Esophagus muscularis mucosa (tissue), 4 donors: ENCODE measurements at regions not wholly inside any gene's neighbourhood (a gene's known extent, or its start where the extent isn't known, plus 50 kb on each side); places are given as distances from the start of the nearest gene placed in this dataset.

Experiments
- DNase-seq: peaks from one replicate; pipeline ENCODE4 v3.0.0-alpha.2; 2017; ENCODE audit errors: extremely low spot score
- H3K27ac ChIP-seq, 4 donors: fragments of 200-600 bp; sonication (generic); replicated peaks in 1 of 4; 1 replicate in 3 of 4; 2 replicates in 1 of 4; pipeline ENCODE4 v1.5.1; 2016 to 2019; ENCODE audit warnings: mild to moderate bottlenecking in 1 of 4
- H3K27me3 ChIP-seq, 4 donors: fragments of 200-600 bp; sonication (generic); one replicate each; pipeline versions ENCODE4 v1.5.1 to v1.6.0; 2016 to 2019
- H3K36me3 ChIP-seq, 4 donors: fragments of 200-600 bp; sonication (generic); one replicate each; pipeline ENCODE4 v1.5.1; 2016 to 2019
- H3K4me1 ChIP-seq, 4 donors: fragments of 200-600 bp; sonication (generic); one replicate each; pipeline ENCODE4 v1.5.1; 2016 to 2019
- H3K4me3 ChIP-seq, 4 donors: fragments of 200-600 bp; sonication (generic); 1 replicate in 2 of 4; 2 replicates in 2 of 4; pipeline ENCODE4 v1.5.1; 2016 to 2019; ENCODE audit warnings: mild to moderate bottlenecking in 4 of 4, moderate library complexity in 1 of 4
- H3K9me3 ChIP-seq, 4 donors: fragments of 200-600 bp; sonication (generic); 1 replicate in 3 of 4; 2 replicates in 1 of 4; pipeline ENCODE4 v1.5.1; 2016 to 2019
- EP300 ChIP-seq: sonication (generic); formaldehyde crosslinking; IDR thresholded peaks from one replicate; pipeline ENCODE4 v1.6.1; 2017; ENCODE audit warnings: antibody characterized with exemption
- POLR2A ChIP-seq: fragments of 450-650 bp; IDR thresholded peaks from one replicate; pipeline ENCODE4 v1.6.1; 2017; ENCODE audit warnings: antibody characterized with exemption, moderate library complexity, mild to moderate bottlenecking, low read depth
- POLR2AphosphoS5 ChIP-seq, 2 donors: sonication (generic); formaldehyde crosslinking; IDR thresholded peaks; one replicate each; pipeline ENCODE4 v1.6.1; 2017; ENCODE audit warnings: antibody characterized with exemption in 2 of 2
- WGBS: methylation state at CpG from one replicate; pipeline ENCODE4 v1.1.5; 2018; 5-methylcytosine and 5-hydroxymethylcytosine counted together
- intact Hi-C: fragments of 100-400 bp; cut with DNase I; formaldehyde crosslinking; loops from one replicate; pipeline ENCODE4 v1.15.1; 2023
- TF ChIP-seq, protein P1 (sequence below), 3 experiments: fragments of 200-600 bp in 2 of 3; fragments of 450-650 bp in 1 of 3; sonication (generic) in 2 of 3; IDR thresholded peaks; one replicate each; pipeline ENCODE4 v1.5.1; 2017 to 2019; ENCODE audit warnings: antibody characterized with exemption in 3 of 3, mild to moderate bottlenecking in 2 of 3, moderate library complexity in 1 of 3

DNA sequence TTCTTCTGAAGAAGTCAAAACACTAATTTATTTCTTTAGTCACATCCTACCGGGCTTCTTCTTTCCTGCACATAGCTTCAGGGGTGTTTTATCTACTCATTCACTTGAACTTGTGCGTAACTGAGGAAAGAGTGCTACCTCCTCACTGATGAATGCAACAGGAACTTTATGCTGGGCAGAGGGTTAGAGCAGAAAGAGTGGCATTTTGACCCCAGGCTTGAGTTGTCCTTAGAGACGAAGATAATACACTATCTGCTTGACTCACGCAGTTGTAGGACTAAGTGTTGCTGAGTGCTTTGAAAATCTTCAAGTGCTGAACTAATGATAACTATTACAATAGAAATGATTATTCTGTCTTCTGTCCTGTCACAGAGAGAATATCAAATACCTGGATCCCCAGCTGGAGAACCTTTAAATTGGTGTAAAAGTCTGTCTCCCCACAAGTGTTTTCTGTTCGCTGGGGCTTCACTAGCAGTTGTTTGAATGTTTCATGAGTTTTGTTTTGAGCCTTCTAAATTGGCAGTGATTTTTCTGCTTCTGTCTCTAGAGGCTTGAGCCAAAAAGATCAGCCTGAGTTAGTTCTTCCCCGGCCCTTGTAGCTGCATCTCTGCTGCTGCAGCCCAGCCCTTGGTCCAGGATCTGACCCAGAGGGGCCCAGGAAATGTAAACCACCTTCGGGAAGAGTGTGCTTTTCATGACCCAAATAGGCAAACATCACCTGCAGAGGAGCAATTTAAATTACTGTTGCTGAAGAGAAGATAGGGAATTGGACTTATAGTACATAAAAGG, 86.3 kb upstream of the LGALSL start:
- H3K4me3 ChIP-seq = no peak overlapping the region
- no peaks in the 10 kb centered on the region for H3K27me3 ChIP-seq
- H3K27ac ChIP-seq = no peak overlapping the region
- no peaks in the 10 kb centered on the region for H3K4me1 ChIP-seq
- TF ChIP-seq, protein P1, sequence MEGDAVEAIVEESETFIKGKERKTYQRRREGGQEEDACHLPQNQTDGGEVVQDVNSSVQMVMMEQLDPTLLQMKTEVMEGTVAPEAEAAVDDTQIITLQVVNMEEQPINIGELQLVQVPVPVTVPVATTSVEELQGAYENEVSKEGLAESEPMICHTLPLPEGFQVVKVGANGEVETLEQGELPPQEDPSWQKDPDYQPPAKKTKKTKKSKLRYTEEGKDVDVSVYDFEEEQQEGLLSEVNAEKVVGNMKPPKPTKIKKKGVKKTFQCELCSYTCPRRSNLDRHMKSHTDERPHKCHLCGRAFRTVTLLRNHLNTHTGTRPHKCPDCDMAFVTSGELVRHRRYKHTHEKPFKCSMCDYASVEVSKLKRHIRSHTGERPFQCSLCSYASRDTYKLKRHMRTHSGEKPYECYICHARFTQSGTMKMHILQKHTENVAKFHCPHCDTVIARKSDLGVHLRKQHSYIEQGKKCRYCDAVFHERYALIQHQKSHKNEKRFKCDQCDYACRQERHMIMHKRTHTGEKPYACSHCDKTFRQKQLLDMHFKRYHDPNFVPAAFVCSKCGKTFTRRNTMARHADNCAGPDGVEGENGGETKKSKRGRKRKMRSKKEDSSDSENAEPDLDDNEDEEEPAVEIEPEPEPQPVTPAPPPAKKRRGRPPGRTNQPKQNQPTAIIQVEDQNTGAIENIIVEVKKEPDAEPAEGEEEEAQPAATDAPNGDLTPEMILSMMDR (IDR thresholded peaks at IDR 0.05) = no peak
- TF ChIP-seq EP300 = no peak
- TF ChIP-seq POLR2A = no peak
- no peak for TF ChIP-seq POLR2AphosphoS5 (IDR thresholded peaks at IDR 0.05)
- intact Hi-C loops = no loop called here
- no peaks in the 10 kb centered on the region for H3K9me3 ChIP-seq
- no peaks in the 10 kb centered on the region for H3K36me3 ChIP-seq
- 53% methylated on average over 7 of the region's 7 CpGs for WGBS
- DNase-seq = no peak

DNA sequence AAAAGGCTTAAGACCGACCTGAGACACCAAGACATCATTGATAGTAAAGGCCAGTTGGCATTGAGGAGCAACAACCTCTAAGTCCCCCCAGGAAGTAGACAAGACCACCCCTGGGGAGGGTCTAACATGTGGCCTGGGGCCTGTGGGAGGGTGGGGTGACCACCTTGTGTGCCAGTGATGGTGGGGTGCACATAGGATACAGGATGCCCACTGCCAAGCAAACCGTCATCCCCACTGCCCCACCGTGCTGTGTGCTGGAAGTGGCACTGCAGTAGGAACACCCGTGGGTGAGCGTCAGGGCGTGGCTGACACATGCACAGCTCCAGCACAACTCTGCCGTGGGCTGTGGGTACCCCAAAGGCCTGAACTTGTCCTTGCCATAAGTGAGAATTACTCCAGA, 84.3 kb upstream of the LGALSL start:
- WGBS = 98% methylated on average over 7 of the region's 7 CpGs
- intact Hi-C loops = no loop called here
- no peak for TF ChIP-seq POLR2A
- TF ChIP-seq, protein P1 (IDR thresholded peaks at IDR 0.05) = no peak

DNA sequence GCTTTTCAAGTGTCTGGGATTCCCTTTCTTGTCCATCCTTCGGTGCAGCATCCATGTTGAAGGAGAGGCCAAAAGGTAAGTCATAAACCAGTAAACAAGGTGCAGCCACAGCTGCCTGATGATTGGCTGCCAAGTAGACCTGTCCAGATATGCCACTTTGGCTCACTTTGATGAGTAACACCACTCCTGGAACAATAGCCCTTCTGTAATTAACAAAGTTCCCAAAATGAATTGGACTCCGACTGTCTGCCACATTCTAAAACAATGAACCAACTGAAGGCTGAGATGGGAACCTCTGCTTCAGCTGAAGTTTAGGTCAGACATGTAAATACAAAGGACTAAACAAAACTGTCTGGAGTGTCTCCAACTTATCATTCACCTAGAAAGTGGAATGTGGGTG, 82.2 kb upstream of the LGALSL start:
- Histone ChIP-seq H3K4me1 (peaks cover 0 to 5% (median 0%) of the 10 kb centered on the region in 4 donors), H3K4me3 (no peak overlapping the region), H3K27ac (no peak overlapping the region), H3K27me3 (no peaks in the 10 kb centered on the region), H3K36me3 (no peaks in the 10 kb centered on the region), H3K9me3 (no peaks in the 10 kb centered on the region)
- WGBS = 94% methylated on average over 2 of the region's 2 CpGs
- intact Hi-C loops = no loop called here
- TF ChIP-seq, protein P1 (IDR thresholded peaks at IDR 0.05) = no peak
- no peak for TF ChIP-seq POLR2AphosphoS5 (IDR thresholded peaks at IDR 0.05)
- no peak for TF ChIP-seq POLR2A
- TF ChIP-seq EP300 = no peak
- no peak for DNase-seq

More for the DNA sequence above, 84.3 kb upstream of the LGALSL start:
- H3K4me3 ChIP-seq = no peak overlapping the region
- peaks cover 0 to 3% (median 0%) of the 10 kb centered on the region in 4 donors for H3K4me1 ChIP-seq
- H3K36me3 ChIP-seq = no peaks in the 10 kb centered on the region
- no peak overlapping the region for H3K27ac ChIP-seq
- H3K27me3 ChIP-seq = no peaks in the 10 kb centered on the region
- no peak for DNase-seq
- no peaks in the 10 kb centered on the region for H3K9me3 ChIP-seq

DNA sequence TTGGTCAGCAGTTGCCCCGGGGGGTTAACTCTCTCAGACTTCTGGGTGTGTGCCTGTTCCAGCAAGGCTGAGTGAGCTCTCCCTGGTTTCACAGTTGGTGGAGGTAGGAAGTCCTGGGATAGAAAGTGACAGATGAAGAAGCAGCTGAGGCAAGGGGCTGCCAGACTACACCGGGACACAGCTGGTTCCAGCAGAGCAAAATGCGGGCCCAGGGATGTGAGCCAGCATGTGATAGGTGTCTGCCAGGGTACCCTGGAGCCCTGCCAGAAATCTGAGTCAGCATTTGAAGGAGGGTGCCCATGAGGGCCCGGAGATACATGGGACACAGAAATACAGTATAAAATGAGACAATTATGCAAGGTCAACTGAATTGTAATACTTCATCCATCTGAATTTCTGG, 79.3 kb upstream of the LGALSL start:
- TF ChIP-seq POLR2AphosphoS5 (IDR thresholded peaks at IDR 0.05) = no peak
- TF ChIP-seq, protein P1 (IDR thresholded peaks at IDR 0.05) = no peak
- no peak for TF ChIP-seq EP300
- no peak for TF ChIP-seq POLR2A
- Histone ChIP-seq H3K4me1 (peaks cover 0 to 5% (median 0%) of the 10 kb centered on the region in 4 donors), H3K9me3 (no peaks in the 10 kb centered on the region), H3K27me3 (peaks cover 0 to 20% (median 0%) of the 10 kb centered on the region in 4 donors), H3K27ac (no peak overlapping the region), H3K4me3 (no peak overlapping the region), H3K36me3 (no peaks in the 10 kb centered on the region)
- 42% methylated on average over 4 of the region's 4 CpGs for WGBS
- no peak for DNase-seq
- intact Hi-C loops = no loop called here

DNA sequence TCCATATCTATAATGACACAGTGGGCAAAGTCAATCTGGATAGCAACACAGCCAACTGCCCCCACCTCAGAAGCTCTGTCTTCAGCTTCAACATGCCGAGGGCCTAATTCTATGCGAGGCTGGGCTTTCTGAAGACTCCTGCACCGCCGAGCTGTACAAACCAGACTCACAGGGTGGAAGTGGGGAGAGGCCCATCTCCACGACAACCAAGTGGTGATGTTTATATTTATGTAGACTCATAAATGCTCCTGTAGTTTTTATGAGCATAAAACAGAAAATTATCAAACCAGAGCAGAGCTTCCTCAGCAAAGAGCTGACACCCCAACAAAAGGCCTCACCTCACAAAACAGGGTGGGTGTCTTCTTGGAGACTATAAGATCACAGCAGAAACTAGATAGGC, 77.0 kb upstream of the LGALSL start:
- intact Hi-C loops = no loop called here
- Histone ChIP-seq H3K4me3 (no peak overlapping the region), H3K36me3 (no peaks in the 10 kb centered on the region), H3K27me3 (peaks cover 0 to 26% (median 0%) of the 10 kb centered on the region in 4 donors), H3K27ac (no peak overlapping the region), H3K4me1 (peaks cover 0 to 5% (median 0%) of the 10 kb centered on the region in 4 donors), H3K9me3 (no peaks in the 10 kb centered on the region)
- 77% methylated on average over 5 of the region's 5 CpGs for WGBS
- DNase-seq = no peak
- TF ChIP-seq, protein P1 (IDR thresholded peaks at IDR 0.05) = no peak
- TF ChIP-seq POLR2A (no peak), EP300 (no peak), POLR2AphosphoS5 (IDR thresholded peaks at IDR 0.05) (no peak)
